B cell (primary cell): ENCODE measurements at regions not wholly inside any gene's neighbourhood (a gene's known extent, or its start where the extent isn't known, plus 50 kb on each side); places are given as distances from the start of the nearest gene placed in this dataset.

Source experiments
- ATAC-seq: fragments of 200-7000 bp; cut with Tn5 transposase; one replicate; pipeline ENCODE4 v1.10.0; 2021; ENCODE audit warnings: low read depth, mild to moderate bottlenecking, moderate number of reproducible peaks, moderate library complexity
- CTCF ChIA-PET: fragments of 350-600 bp; sonication (Branson Sonifier 250); formaldehyde crosslinking; loops from one replicate; lab custom pipeline; 2021; ENCODE audit warnings: antibody characterized with exemption, inconsistent platforms; lab: Charles Lee
- POLR2A ChIA-PET: fragments of 350-600 bp; sonication (Branson Sonifier 250); formaldehyde crosslinking; loops from one replicate; lab custom pipeline; 2021; ENCODE audit warnings: antibody characterized with exemption; lab: Charles Lee
- DNase-seq: peaks from one replicate; pipeline ENCODE4 v3.0.0; 2013
- H2AFZ ChIP-seq: 2 replicates; pipeline ENCODE4 v1.6.1; 2012; ENCODE audit warnings: mild to moderate bottlenecking, low read depth, low read length; ENCODE audit not compliant: insufficient read depth, poor library complexity, severe bottlenecking
- H3K27ac ChIP-seq, 2 donors: 1 replicate in 1 of 2; 2 replicates in 1 of 2; pipeline ENCODE4 v1.5.1; 2012 to 2013; ENCODE audit warnings: low read length in 2 of 2, mild to moderate bottlenecking in 2 of 2, moderate library complexity in 1 of 2
- H3K27me3 ChIP-seq, 4 experiments: fragments of 200-600 bp in 1 of 4; sonication (generic) in 1 of 4; replicated peaks in 1 of 4; 1 replicate in 2 of 4; 2 replicates in 2 of 4; pipeline versions ENCODE4 v1.6.1 to v1.7.0; 2013 to 2016; ENCODE audit warnings: low read length in 3 of 4, mild to moderate bottlenecking in 2 of 4, mixed read lengths in 1 of 4, moderate library complexity in 1 of 4; ENCODE audit not compliant: insufficient read depth in 4 of 4, control insufficient read depth in 3 of 4; ENCODE audit errors: control extremely low read depth in 1 of 4
- H3K36me3 ChIP-seq, 2 experiments: replicated peaks in 1 of 2; 1 replicate in 1 of 2; 2 replicates in 1 of 2; pipeline versions ENCODE4 v1.6.1 to v1.7.1; 2013; ENCODE audit warnings: low read length in 1 of 2; ENCODE audit not compliant: insufficient read depth in 2 of 2, control insufficient read depth in 1 of 2; ENCODE audit errors: control extremely low read depth in 1 of 2, extremely low read depth in 1 of 2
- H3K4me1 ChIP-seq, 2 donors: fragments of 200-600 bp in 1 of 2; sonication (generic) in 1 of 2; 1 replicate in 1 of 2; 2 replicates in 1 of 2; pipeline versions ENCODE4 v1.5.1 to v1.6.1; 2013 to 2017; ENCODE audit warnings: low read length in 2 of 2; ENCODE audit not compliant: control insufficient read depth in 2 of 2, insufficient read depth in 2 of 2
- H3K4me2 ChIP-seq: replicated peaks from 2 replicates; pipeline ENCODE3; 2012; ENCODE audit warnings: mild to moderate bottlenecking, low read depth, low read length; ENCODE audit not compliant: poor library complexity, severe bottlenecking
- H3K4me3 ChIP-seq, 5 experiments: fragments of 200-600 bp in 1 of 5; sonication (generic) in 1 of 5; 1 replicate in 3 of 5; 2 replicates in 2 of 5; pipeline versions ENCODE4 v1.5.1 to v1.7.0; 2011 to 2016; ENCODE audit warnings: low read length in 4 of 5, mild to moderate bottlenecking in 4 of 5, low read depth in 2 of 5, control low read depth in 1 of 5, moderate library complexity in 1 of 5; ENCODE audit not compliant: insufficient read depth in 1 of 5; ENCODE audit errors: control extremely low read depth in 1 of 5, extremely low read depth in 1 of 5
- H3K79me2 ChIP-seq: fragments of 200-600 bp; sonication (generic); one replicate; pipeline ENCODE4 v1.6.0; 2016; ENCODE audit warnings: low read length; ENCODE audit not compliant: control insufficient read depth, insufficient read depth
- H3K9ac ChIP-seq: fragments of 200-600 bp; sonication (generic); 2 replicates; pipeline ENCODE4 v1.6.1; 2017; ENCODE audit warnings: mild to moderate bottlenecking, low read length, moderate library complexity
- H3K9me3 ChIP-seq, 3 donors: one replicate each; pipeline versions ENCODE4 v1.6.1 to v1.7.1; 2013; ENCODE audit warnings: low read length in 2 of 3; ENCODE audit not compliant: control insufficient read depth in 2 of 3, insufficient read depth in 1 of 3; ENCODE audit errors: control extremely low read depth in 1 of 3
- H4K20me1 ChIP-seq: 2 replicates; pipeline ENCODE4 v1.6.0; 2012; ENCODE audit warnings: mild to moderate bottlenecking, low read length; ENCODE audit not compliant: insufficient read depth, control insufficient read depth, poor library complexity, severe bottlenecking
- H3K27ac Mint-ChIP-seq: one replicate; pipeline ENCODE4 v1.8.0; 2021; ENCODE audit warnings: mixed read lengths
- H3K27me3 Mint-ChIP-seq: one replicate; pipeline ENCODE4 v1.8.0; 2021; ENCODE audit warnings: mixed read lengths
- H3K4me1 Mint-ChIP-seq: one replicate; pipeline ENCODE4 v1.8.0; 2021; ENCODE audit warnings: mixed read lengths
- H3K4me3 Mint-ChIP-seq: one replicate; pipeline ENCODE4 v1.8.0; 2021; ENCODE audit warnings: mixed read lengths
- H3K9me3 Mint-ChIP-seq: one replicate; pipeline ENCODE4 v1.8.0; 2022; ENCODE audit warnings: mixed read lengths; ENCODE audit not compliant: insufficient read depth
- CTCF ChIP-seq: fragments of 200-600 bp; IDR thresholded peaks from one replicate; pipeline ENCODE4 v1.8.0; 2022; ENCODE audit warnings: antibody characterized with exemption, mild to moderate bottlenecking
- EZH2 ChIP-seq: IDR thresholded peaks from 2 replicates; pipeline ENCODE4 v1.6.1; 2012; ENCODE audit warnings: borderline replicate concordance, low read depth, mild to moderate bottlenecking, moderate library complexity, low read length; ENCODE audit not compliant: insufficient read depth, poor library complexity, severe bottlenecking
- WGBS: methylation state at CpG from one replicate; pipeline ENCODE4 v1.1.5; 2013; ENCODE audit warnings: missing lambda C conversion rate; ENCODE audit not compliant: insufficient coverage; 5-methylcytosine and 5-hydroxymethylcytosine counted together
- intact Hi-C: fragments of 100-400 bp; cut with micrococcal nuclease; formaldehyde crosslinking; loops from one replicate; pipeline ENCODE4 v1.10.0; 2022

GRCh38 chr11:11045156-11045930 is 187.5 kb upstream of the ZBED5 start:
- H3K27ac Mint-ChIP-seq: no peak overlapping the region

More at GRCh38 chr11:11045156-11045930, 187.5 kb upstream of the ZBED5 start:
- no peak overlapping the region for H2AFZ ChIP-seq
- H3K79me2 ChIP-seq: no peaks in the 10 kb centered on the region
- no peak overlapping the region for H3K9ac ChIP-seq
- DNase-seq: no peak
- intact Hi-C loops: no loop called here
- no peak overlapping the region for H3K4me3 Mint-ChIP-seq
- H3K9me3 ChIP-seq: no peaks in the 10 kb centered on the region
- ATAC-seq: no peak
- no peaks in the 10 kb centered on the region for H4K20me1 ChIP-seq
- H3K4me1 ChIP-seq: no peaks in the 10 kb centered on the region
- ChIA-PET CTCF (interaction anchor here (1.1 to 1.6 kb wide), 2 partner anchors 17 to 738 kb away, joined by 3 to 5 read pairs; no protein-coding TSS in a partner anchor), POLR2A (no interaction called here)
- H3K27me3 ChIP-seq: no peaks in the 10 kb centered on the region
- WGBS: 86% methylated on average over 6 of the region's 6 CpGs
- no peaks in the 10 kb centered on the region for H3K9me3 Mint-ChIP-seq
- H3K4me2 ChIP-seq: no peak overlapping the region
- peaks cover 12% of the 10 kb centered on the region for H3K27me3 Mint-ChIP-seq
- no peak overlapping the region for H3K4me3 ChIP-seq
- no peak for TF ChIP-seq CTCF
- no peak for TF ChIP-seq EZH2
- no peaks in the 10 kb centered on the region for H3K4me1 Mint-ChIP-seq
- no peaks in the 10 kb centered on the region for H3K36me3 ChIP-seq
- H3K27ac ChIP-seq: no peak overlapping the region
